Tibial artery (tissue), 4 donors: ENCODE measurements at regions not wholly inside any gene's neighbourhood (a gene's known extent, or its start where the extent isn't known, plus 50 kb on each side); places are given as distances from the start of the nearest gene placed in this dataset.
"Not testable (repeated sequence)": the region's sequence is repeated elsewhere in the genome, so short reads cannot be mapped to it uniquely, and the experiment has no call there.

Experiments
- DNase-seq, 2 donors: peaks; one replicate each; pipeline ENCODE4 v3.0.0-alpha.2; 2019
- H3K27ac ChIP-seq, 2 donors: fragments of 200-600 bp; sonication (generic) in 1 of 2; 1 replicate in 1 of 2; 2 replicates in 1 of 2; pipeline ENCODE4 v1.5.1; 2018 to 2019; ENCODE audit warnings: mild to moderate bottlenecking in 1 of 2
- H3K27me3 ChIP-seq, 2 donors: fragments of 200-600 bp; sonication (generic) in 1 of 2; one replicate each; pipeline versions ENCODE4 v1.5.1 to v1.6.0; 2016 to 2019
- H3K36me3 ChIP-seq, 3 donors: fragments of 200-600 bp; sonication (generic) in 2 of 3; one replicate each; pipeline ENCODE4 v1.5.1; 2016 to 2019; ENCODE audit warnings: mild to moderate bottlenecking in 2 of 3
- H3K4me1 ChIP-seq, 4 donors: fragments of 200-600 bp; sonication (generic) in 2 of 4; 1 replicate in 3 of 4; 2 replicates in 1 of 4; pipeline ENCODE4 v1.5.1; 2016 to 2019
- H3K4me3 ChIP-seq, 2 donors: fragments of 200-600 bp; sonication (generic) in 1 of 2; 1 replicate in 1 of 2; 2 replicates in 1 of 2; pipeline ENCODE4 v1.5.1; 2018 to 2019; ENCODE audit warnings: mild to moderate bottlenecking in 2 of 2
- H3K9me3 ChIP-seq, 3 donors: fragments of 200-600 bp; sonication (generic) in 1 of 3; one replicate each; pipeline ENCODE4 v1.5.1; 2016 to 2019
- CTCF ChIP-seq, 2 experiments: fragments of 200-600 bp in 1 of 2; fragments of 450-650 bp in 1 of 2; IDR thresholded peaks; one replicate each; pipeline ENCODE4 v1.5.1; 2017 to 2019; ENCODE audit warnings: antibody characterized with exemption in 2 of 2, mild to moderate bottlenecking in 1 of 2, moderate library complexity in 1 of 2
- intact Hi-C: fragments of 100-400 bp; cut with DNase I; formaldehyde crosslinking; loops from one replicate; pipeline ENCODE4 v1.15.0; 2023; ENCODE audit warnings: low total_unique reads

GRCh38 chr6:77092971-77093370 lies 370.3 kb downstream of the HTR1B start:
- TF ChIP-seq CTCF (IDR thresholded peaks at IDR 0.05): no peak
- intact Hi-C loops: no loop called here
- Histone ChIP-seq H3K4me1 (no peaks in the 10 kb centered on the region), H3K36me3 (no peaks in the 10 kb centered on the region), H3K9me3 (no peaks in the 10 kb centered on the region), H3K27ac (no peak overlapping the region), H3K4me3 (no peak overlapping the region), H3K27me3 (no peaks in the 10 kb centered on the region)
- no peak for DNase-seq

GRCh38 chr6:77089776-77090175 lies 373.5 kb downstream of the HTR1B start:
- Histone ChIP-seq H3K27ac (no peak overlapping the region), H3K4me3 (no peak overlapping the region), H3K36me3 (no peaks in the 10 kb centered on the region), H3K9me3 (no peaks in the 10 kb centered on the region), H3K4me1 (no peaks in the 10 kb centered on the region), H3K27me3 (no peaks in the 10 kb centered on the region)
- intact Hi-C loops: no loop called here
- no peak for TF ChIP-seq CTCF (IDR thresholded peaks at IDR 0.05)
- DNase-seq: no peak

- intact Hi-C loops, H3K36me3 ChIP-seq, H3K27me3 ChIP-seq, H3K27ac ChIP-seq, DNase-seq, H3K4me3 ChIP-seq, H3K9me3 ChIP-seq, H3K4me1 ChIP-seq: not testable (repeated sequence)
These were observed 375.4 kb downstream of the HTR1B start for GRCh38 chr6:77087794-77088318.

- TF ChIP-seq CTCF (IDR thresholded peaks at IDR 0.05): no peak
- no peaks in the 10 kb centered on the region for H3K27me3 ChIP-seq
- H3K27ac ChIP-seq: no peak overlapping the region
- H3K36me3 ChIP-seq: no peaks in the 10 kb centered on the region
- no peaks in the 10 kb centered on the region for H3K9me3 ChIP-seq
- no peak overlapping the region for H3K4me3 ChIP-seq
- intact Hi-C loops: no loop called here
- peaks cover 0 to 11% (median 0%) of the 10 kb centered on the region in 4 donors for H3K4me1 ChIP-seq
- no peak for DNase-seq
These were observed 389.1 kb downstream of the HTR1B start for GRCh38 chr6:77074037-77074713.

- DNase-seq: no peak
- no peak for TF ChIP-seq CTCF (IDR thresholded peaks at IDR 0.05)
- Histone ChIP-seq H3K36me3 (no peaks in the 10 kb centered on the region), H3K27ac (no peak overlapping the region), H3K27me3 (no peaks in the 10 kb centered on the region), H3K4me1 (peaks cover 0 to 11% (median 0%) of the 10 kb centered on the region in 4 donors), H3K9me3 (no peaks in the 10 kb centered on the region), H3K4me3 (no peak overlapping the region)
- intact Hi-C loops: no loop called here
These were observed 389.9 kb downstream of the HTR1B start for GRCh38 chr6:77073410-77073760.

GRCh38 chr6:77072694-77073409 lies 390.4 kb downstream of the HTR1B start:
- intact Hi-C loops: no loop called here
- no peaks in the 10 kb centered on the region for H3K27me3 ChIP-seq
- H3K36me3 ChIP-seq: no peaks in the 10 kb centered on the region
- no peak overlapping the region for H3K4me3 ChIP-seq
- no peaks in the 10 kb centered on the region for H3K9me3 ChIP-seq
- no peak for TF ChIP-seq CTCF (IDR thresholded peaks at IDR 0.05)
- DNase-seq: no peak
- H3K27ac ChIP-seq: peak overlapping the region in 1 of 2 donors; percentile 16
- H3K4me1 ChIP-seq: peaks cover 0 to 11% (median 0%) of the 10 kb centered on the region in 4 donors
